ENCODE measurements at regions not wholly inside any gene's neighbourhood (a gene's known extent, or its start where the extent isn't known, plus 50 kb on each side); places are given as distances from the start of the nearest gene placed in this dataset.
"Not testable (repeated sequence)": the region's sequence is repeated elsewhere in the genome, so short reads cannot be mapped to it uniquely, and the experiment has no call there.

DNA sequence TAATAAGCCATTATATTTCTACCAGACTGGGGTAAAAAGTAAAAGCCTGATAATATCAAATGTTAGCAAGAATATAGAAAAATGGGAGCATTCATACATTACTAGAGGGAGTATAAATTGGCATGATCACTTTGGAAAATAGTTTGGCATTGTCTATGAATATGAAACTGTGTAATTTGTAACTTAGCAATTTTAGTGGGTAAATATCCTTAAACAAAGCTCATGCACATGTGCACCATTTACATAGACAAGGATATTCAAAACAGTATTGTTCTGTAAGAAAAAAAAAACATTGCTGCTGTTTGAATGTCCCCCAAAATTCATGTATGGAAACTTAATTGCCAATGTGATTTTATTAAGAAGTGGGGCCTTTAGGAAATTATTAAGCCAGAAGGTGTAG, 166.4 kb upstream of the SLC27A6 start:
- no peak for DNase-seq (ENCODE audit: low read depth)

- no peak for DNase-seq (ENCODE audit: low read depth)
Measured at GRCh38 chr5:128799945-128800344, 165.3 kb upstream of the SLC27A6 start.

- no peak for DNase-seq (ENCODE audit: low read depth)
Measured at GRCh38 chr5:128800377-128800776, 164.9 kb upstream of the SLC27A6 start.

DNA sequence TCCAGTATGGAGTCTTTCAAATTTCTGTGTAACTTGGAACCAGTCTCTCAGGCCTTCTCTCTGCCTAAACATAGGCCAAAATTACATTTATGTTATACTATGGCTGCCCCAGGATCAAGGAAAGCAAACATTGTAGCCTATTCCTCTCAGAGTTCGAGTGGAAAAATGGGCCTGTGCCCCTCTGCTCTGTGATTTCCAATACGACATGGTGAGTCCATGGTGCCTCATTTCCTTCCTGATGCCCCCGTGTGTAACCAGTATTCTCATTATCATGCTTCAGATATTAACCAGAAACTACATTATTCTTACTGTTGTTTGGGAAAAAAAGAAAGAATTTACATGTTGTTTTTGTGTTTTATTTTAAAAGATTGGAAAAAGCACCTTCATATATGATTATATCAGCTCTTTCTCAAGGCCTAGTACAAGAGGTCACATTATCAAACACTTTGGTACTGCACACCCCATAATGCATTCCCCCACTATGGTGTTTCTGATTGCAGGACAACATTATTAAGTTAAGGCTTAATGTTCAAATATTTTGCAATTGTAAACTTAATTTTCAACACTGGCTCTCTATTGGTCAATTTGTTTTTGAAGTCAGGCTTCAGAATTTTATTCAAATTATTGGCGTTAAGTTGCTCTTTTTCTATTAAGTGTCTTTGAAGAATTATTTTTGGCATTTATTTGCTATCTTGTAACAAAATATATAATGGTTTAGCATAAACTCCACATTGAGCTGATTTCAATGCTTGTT, 151.8 kb upstream of the SLC27A6 start:
- DNase-seq (ENCODE audit: low read depth) = no peak

GRCh38 chr5:128815201-128815600, 150.1 kb upstream of the SLC27A6 start:
- no peak for DNase-seq (ENCODE audit: low read depth)

- no peak for DNase-seq (ENCODE audit: low read depth)
Measured at GRCh38 chr5:128825826-128826225, 139.5 kb upstream of the SLC27A6 start.

DNA sequence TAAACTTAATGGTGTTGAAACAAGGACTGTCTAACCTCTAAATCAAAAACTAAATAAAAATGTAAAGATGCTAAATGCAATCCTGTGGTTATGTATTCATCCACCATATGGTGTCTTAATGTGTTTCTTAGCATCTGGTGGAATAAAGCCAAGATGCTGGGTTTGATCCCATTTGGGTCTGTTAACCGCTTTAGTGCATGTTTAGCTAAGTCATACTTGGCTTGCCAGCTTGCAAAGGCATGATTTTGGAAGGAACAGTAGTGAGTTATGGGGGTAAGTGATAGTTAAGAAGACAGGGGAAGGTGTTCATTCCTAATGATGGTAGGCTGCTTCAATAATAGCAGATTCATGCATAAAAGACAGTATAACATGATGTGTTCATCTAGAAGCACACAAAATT, 139.0 kb upstream of the SLC27A6 start:
- no peak for DNase-seq (ENCODE audit: low read depth)

DNA sequence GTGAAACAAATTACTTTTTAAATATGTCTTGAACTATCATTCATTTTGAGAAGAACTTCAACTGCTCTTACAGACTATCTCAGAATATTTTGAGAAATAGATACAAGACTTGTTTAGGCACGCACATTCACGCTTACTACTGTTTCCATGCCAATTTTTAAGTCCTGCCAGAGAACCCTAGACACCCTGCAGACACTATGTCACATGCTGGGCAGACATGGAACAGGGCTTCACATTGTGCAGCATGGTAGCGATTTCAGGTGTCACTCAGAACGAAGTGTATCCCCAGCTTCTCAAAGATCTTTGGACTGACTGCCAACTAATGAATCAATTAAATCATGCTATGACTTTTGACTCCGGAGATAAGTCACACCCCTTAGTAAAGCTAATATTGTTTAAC, 128.7 kb upstream of the SLC27A6 start:
- DNase-seq (ENCODE audit: low read depth) = no peak

- DNase-seq (ENCODE audit: low read depth) = no peak
Measured at GRCh38 chr5:128838623-128839022, 126.7 kb upstream of the SLC27A6 start.

DNA sequence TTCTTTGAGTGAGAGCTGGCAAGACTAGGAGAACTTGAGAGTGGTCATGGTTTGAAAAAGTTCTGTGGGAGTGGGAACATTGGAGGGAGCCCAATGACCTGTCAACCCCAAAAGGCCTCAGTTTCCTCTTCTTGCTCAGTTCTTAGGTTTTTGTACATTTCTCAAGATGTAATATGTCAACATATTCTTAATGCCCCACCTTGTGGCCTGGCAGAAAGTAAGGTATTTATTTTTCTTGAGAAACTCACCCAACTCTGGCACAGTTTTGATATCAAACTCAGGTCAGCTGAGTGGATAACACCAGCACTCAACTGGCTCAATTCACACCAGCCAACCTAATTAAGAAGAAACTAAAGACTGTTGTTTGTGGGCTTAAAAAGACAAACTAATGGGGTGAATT, 123.0 kb upstream of the SLC27A6 start:
- DNase-seq (ENCODE audit: low read depth) = no peak

DNA sequence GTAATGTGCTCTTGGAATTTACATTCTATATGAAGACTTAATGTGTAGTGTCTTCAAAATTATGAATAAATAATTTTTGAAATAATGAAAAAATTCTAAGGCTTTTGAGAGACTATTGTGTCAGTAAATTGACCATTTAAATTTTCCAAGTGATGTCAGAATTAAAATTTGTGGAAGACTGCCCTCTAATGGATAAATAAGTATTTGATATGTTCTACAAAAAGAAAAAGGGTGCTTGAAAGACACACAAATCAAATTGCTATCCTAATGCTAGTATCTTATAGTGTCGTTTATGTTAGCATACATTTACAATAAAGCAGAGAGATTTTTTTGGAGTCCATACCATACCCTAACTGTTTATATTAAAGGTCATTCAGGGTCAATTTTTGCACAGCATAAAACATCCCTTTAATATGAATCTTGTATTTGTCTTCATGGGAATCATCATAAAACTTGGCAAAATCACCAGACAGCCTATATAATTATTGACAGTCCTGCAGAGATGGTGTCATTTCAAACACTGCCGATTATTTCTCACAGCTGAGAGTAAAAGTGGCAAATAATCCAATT, 120.8 kb upstream of the SLC27A6 start:
- DNase-seq (ENCODE audit: low read depth) = no peak

GRCh38 chr5:128850049-128850448, 115.2 kb upstream of the SLC27A6 start:
- no peak for DNase-seq (ENCODE audit: low read depth)

DNA sequence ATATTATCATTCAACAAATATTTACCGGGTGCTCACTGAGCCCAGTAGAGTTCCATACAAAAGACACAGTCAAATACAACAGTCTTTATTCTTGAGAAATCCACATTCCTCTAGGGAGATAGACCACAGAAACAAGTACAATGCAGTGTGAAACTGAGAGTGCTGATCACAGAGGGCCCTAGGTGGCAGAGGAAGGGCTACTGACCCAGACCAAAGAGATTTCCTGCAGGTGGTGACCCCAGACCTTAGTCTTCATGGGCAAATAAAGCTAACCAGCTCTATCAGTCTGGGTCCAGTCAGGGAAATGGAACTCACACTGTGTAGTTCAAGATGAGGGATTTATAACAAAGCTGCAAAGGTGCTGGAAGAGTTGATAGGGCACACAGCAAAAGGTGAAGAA, 110.4 kb upstream of the SLC27A6 start:
- no peak for DNase-seq (ENCODE audit: low read depth)

- DNase-seq (ENCODE audit: low read depth) = no peak
Measured at GRCh38 chr5:128857076-128857677, 108.1 kb upstream of the SLC27A6 start.

DNA sequence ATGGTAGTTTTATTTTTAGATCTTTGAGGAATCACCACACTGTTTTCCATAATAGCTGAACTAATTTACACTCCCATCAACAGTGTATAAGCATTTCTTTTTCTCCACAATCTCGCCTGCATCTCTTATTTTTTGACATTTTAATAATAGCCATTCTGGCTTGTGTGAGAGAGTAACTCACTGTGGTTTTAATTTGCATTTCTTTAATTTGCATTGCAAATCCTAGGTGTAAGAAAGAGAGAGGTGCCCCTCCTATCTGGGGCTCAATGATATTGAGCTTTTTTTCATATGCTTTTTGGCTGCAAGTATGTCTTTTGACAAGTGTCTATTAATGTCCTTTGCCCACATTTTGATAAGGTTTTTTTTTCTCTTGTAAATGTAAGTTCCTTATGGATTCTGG, 106.3 kb upstream of the SLC27A6 start:
- no peak for DNase-seq (ENCODE audit: low read depth)

DNA sequence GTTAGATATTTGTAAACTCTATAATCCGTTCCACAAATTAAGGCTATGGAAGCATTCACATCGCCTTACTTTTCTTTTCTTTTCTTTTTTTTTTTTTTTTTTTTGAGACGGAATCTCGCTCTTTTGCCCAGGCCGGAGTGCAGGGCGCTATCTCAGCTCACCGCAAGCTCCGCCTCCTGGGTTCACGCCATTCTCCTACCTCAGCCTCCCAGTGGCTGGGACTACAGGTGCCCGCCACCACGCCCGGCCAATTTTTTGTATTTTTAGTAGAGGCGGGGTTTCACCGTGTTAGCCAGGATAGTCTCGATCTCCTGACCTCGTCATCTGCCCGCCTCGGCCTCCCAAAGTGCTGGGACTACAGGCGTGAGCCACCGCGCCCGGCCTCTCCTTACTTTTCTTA, 104.1 kb upstream of the SLC27A6 start:
- DNase-seq (ENCODE audit: low read depth) = not testable (repeated sequence)

- DNase-seq (ENCODE audit: low read depth) = no peak
Measured at GRCh38 chr5:128869970-128870369, 95.3 kb upstream of the SLC27A6 start.

- no peak for DNase-seq (ENCODE audit: low read depth)
Measured at GRCh38 chr5:128870373-128870772, 94.9 kb upstream of the SLC27A6 start.

DNA sequence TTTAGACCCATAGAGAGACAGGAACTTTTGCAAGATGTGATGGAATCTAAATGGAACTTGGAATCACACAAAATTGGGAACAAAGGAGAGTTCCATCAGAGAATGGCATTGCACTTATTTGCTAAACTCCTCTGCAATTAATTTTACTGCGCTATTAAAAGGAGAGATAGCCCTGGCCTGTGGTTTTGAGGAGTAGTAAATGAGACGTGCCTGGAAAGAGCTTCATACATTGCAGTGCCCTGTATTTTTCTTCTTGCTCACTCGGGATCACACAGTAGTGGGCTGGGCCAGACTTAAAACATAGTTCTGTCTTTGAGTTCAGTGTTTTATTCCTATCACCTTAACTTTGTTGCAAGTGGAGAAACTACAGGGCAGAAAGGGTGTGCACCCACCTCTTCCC, 94.4 kb upstream of the SLC27A6 start:
- DNase-seq (ENCODE audit: low read depth) = no peak

GRCh38 chr5:128876569-128877382, 88.5 kb upstream of the SLC27A6 start:
- DNase-seq (ENCODE audit: low read depth) = no peak

- no peak for DNase-seq (ENCODE audit: low read depth)
Measured at GRCh38 chr5:128877476-128877875, 87.8 kb upstream of the SLC27A6 start.

DNA sequence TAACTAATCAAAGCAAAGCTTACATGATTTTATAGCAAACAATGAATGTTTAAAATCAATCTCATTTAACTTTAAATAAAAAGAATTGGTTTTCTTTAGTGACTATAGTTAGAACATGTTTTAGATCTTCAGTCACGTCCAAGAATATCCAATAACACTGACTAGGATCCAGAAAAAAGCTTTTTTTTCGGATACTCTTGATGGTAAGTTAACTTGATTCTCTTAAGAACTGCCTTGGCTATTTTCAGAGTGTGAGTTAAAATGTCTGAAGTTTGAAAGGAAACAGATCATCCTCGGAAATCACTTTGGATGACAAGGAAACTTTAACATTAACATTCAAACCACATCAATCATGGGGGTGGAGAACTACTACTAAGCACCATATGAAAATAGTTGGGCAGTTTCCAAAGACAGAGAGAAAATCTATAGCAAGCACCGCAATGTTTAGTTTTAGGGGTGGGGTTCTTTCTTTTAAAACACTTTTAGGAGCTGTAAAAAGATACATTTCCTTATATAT, 83.7 kb upstream of the SLC27A6 start:
- no peak for DNase-seq (ENCODE audit: low read depth)
